ENCODE measurements at regions not wholly inside any gene's neighbourhood (a gene's known extent, or its start where the extent isn't known, plus 50 kb on each side); places are given as distances from the start of the nearest gene placed in this dataset.

- TF ChIP-seq RXRA (IDR thresholded peaks at IDR 0.05) (no peak), CTCF (IDR thresholded peaks at IDR 0.05; ENCODE audit: low read depth, low read length, missing input control) (no peak), EGR1 (IDR thresholded peaks at IDR 0.05; ENCODE audit: low read depth in 2 of 2) (no peak), TAF1 (conservative IDR thresholded peaks at IDR 0.05) (no peak), RAD21 (IDR thresholded peaks at IDR 0.05) (no peak), SP1 (IDR thresholded peaks at IDR 0.05) (no peak), JUND (IDR thresholded peaks at IDR 0.05) (no peak)
- TF ChIP-seq, protein P1, sequence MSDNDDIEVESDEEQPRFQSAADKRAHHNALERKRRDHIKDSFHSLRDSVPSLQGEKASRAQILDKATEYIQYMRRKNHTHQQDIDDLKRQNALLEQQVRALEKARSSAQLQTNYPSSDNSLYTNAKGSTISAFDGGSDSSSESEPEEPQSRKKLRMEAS (IDR thresholded peaks at IDR 0.05): no peak
- TF ChIP-seq, protein P2, sequence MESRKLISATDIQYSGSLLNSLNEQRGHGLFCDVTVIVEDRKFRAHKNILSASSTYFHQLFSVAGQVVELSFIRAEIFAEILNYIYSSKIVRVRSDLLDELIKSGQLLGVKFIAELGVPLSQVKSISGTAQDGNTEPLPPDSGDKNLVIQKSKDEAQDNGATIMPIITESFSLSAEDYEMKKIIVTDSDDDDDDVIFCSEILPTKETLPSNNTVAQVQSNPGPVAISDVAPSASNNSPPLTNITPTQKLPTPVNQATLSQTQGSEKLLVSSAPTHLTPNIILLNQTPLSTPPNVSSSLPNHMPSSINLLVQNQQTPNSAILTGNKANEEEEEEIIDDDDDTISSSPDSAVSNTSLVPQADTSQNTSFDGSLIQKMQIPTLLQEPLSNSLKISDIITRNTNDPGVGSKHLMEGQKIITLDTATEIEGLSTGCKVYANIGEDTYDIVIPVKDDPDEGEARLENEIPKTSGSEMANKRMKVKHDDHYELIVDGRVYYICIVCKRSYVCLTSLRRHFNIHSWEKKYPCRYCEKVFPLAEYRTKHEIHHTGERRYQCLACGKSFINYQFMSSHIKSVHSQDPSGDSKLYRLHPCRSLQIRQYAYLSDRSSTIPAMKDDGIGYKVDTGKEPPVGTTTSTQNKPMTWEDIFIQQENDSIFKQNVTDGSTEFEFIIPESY (IDR thresholded peaks at IDR 0.05): no peak
- TF ChIP-seq, protein P3, sequence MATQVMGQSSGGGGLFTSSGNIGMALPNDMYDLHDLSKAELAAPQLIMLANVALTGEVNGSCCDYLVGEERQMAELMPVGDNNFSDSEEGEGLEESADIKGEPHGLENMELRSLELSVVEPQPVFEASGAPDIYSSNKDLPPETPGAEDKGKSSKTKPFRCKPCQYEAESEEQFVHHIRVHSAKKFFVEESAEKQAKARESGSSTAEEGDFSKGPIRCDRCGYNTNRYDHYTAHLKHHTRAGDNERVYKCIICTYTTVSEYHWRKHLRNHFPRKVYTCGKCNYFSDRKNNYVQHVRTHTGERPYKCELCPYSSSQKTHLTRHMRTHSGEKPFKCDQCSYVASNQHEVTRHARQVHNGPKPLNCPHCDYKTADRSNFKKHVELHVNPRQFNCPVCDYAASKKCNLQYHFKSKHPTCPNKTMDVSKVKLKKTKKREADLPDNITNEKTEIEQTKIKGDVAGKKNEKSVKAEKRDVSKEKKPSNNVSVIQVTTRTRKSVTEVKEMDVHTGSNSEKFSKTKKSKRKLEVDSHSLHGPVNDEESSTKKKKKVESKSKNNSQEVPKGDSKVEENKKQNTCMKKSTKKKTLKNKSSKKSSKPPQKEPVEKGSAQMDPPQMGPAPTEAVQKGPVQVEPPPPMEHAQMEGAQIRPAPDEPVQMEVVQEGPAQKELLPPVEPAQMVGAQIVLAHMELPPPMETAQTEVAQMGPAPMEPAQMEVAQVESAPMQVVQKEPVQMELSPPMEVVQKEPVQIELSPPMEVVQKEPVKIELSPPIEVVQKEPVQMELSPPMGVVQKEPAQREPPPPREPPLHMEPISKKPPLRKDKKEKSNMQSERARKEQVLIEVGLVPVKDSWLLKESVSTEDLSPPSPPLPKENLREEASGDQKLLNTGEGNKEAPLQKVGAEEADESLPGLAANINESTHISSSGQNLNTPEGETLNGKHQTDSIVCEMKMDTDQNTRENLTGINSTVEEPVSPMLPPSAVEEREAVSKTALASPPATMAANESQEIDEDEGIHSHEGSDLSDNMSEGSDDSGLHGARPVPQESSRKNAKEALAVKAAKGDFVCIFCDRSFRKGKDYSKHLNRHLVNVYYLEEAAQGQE (IDR thresholded peaks at IDR 0.05): no peak
- TF ChIP-seq, protein P4, sequence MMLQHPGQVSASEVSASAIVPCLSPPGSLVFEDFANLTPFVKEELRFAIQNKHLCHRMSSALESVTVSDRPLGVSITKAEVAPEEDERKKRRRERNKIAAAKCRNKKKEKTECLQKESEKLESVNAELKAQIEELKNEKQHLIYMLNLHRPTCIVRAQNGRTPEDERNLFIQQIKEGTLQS (IDR thresholded peaks at IDR 0.05): no peak
Measured at GRCh38 chr4:12409507-12410190, 981.0 kb upstream of the HS3ST1 start.
